SK-N-SH (cell line): ENCODE measurements at regions not wholly inside any gene's neighbourhood (a gene's known extent, or its start where the extent isn't known, plus 50 kb on each side); places are given as distances from the start of the nearest gene placed in this dataset.

Experiments
- CTCF ChIA-PET: fragments of 300-600, 350-600 bp; formaldehyde crosslinking; extraction: SDS; loops from one replicate; lab custom pipeline; 2021; lab: Yijun Ruan, JAX
- POLR2A ChIA-PET: fragments of 350-600 bp; sonication (Branson Sonifier 250); formaldehyde crosslinking; extraction: SDS; loops from one replicate; lab custom pipeline; 2020; ENCODE audit warnings: antibody characterized with exemption, inconsistent platforms; lab: Yijun Ruan, JAX
- DNase-seq: peaks from one replicate; pipeline ENCODE4 v3.0.0; 2012
- H2AFZ ChIP-seq: fragments of 200-600 bp; sonication (generic); 2 replicates; pipeline ENCODE4 v1.8.1; 2016; ENCODE audit warnings: antibody characterized with exemption, mild to moderate bottlenecking, low read depth
- H3F3A ChIP-seq: fragments of 200-600 bp; sonication (generic); replicated peaks from 2 replicates; pipeline ENCODE3; 2016; ENCODE audit warnings: antibody characterized with exemption, mild to moderate bottlenecking; ENCODE audit not compliant: insufficient read depth
- H3K27ac ChIP-seq, 2 experiments: fragments of 200-500 bp in 1 of 2; fragments of 200-600 bp in 1 of 2; sonication (Bioruptor generic) in 1 of 2; sonication (generic), shearing (Covaris generic) in 1 of 2; 2 replicates each; pipeline versions ENCODE4 v1.5.1 to v1.6.1; 2014 to 2016; ENCODE audit warnings: low read depth in 2 of 2, inconsistent platforms in 1 of 2, low read length in 1 of 2, mild to moderate bottlenecking in 1 of 2, mixed read lengths in 1 of 2
- H3K27me3 ChIP-seq: fragments of 200-600 bp; sonication (generic), shearing (Covaris generic); 2 replicates; pipeline ENCODE4 v1.6.1; 2016; ENCODE audit warnings: mixed run types; ENCODE audit not compliant: insufficient read depth
- H3K36me3 ChIP-seq, 2 experiments: fragments of 200-500 bp in 1 of 2; fragments of 200-600 bp in 1 of 2; sonication (Bioruptor generic) in 1 of 2; sonication (generic) in 1 of 2; replicated peaks in 1 of 2; 2 replicates each; pipeline versions ENCODE3 to v1.5.1; 2014 to 2016; ENCODE audit warnings: low read length in 1 of 2, mild to moderate bottlenecking in 1 of 2; ENCODE audit not compliant: insufficient read depth in 2 of 2, control insufficient read depth in 1 of 2
- H3K4me1 ChIP-seq, 2 experiments: fragments of 200-500 bp in 1 of 2; fragments of 200-600 bp in 1 of 2; sonication (Bioruptor generic) in 1 of 2; sonication (generic), shearing (Covaris generic) in 1 of 2; 2 replicates each; pipeline versions ENCODE4 v1.5.1 to v1.6.1; 2014 to 2016; ENCODE audit warnings: low read depth in 1 of 2, low read length in 1 of 2, mixed run types in 1 of 2; ENCODE audit not compliant: insufficient read depth in 2 of 2, control insufficient read depth in 1 of 2
- H3K4me2 ChIP-seq: fragments of 200-600 bp; sonication (generic), shearing (Covaris generic); 2 replicates; pipeline ENCODE4 v1.6.1; 2017; ENCODE audit warnings: mixed run types
- H3K4me3 ChIP-seq, 2 experiments: fragments of 200-500 bp in 1 of 2; fragments of 200-600 bp in 1 of 2; sonication (Bioruptor generic) in 1 of 2; sonication (generic), shearing (Covaris generic) in 1 of 2; 2 replicates each; pipeline versions ENCODE4 v1.5.1 to v1.8.1; 2014 to 2016; ENCODE audit warnings: low read depth in 2 of 2, inconsistent platforms in 1 of 2, low read length in 1 of 2, mild to moderate bottlenecking in 1 of 2, mixed read lengths in 1 of 2, moderate library complexity in 1 of 2
- H3K79me2 ChIP-seq: fragments of 200-600 bp; sonication (generic); 2 replicates; pipeline ENCODE4 v1.8.1; 2017; ENCODE audit warnings: mild to moderate bottlenecking; ENCODE audit not compliant: insufficient read depth
- H3K9ac ChIP-seq: fragments of 200-600 bp; sonication (generic); 2 replicates; pipeline ENCODE4 v1.6.1; 2017; ENCODE audit warnings: mixed run types
- H3K9me2 ChIP-seq: fragments of 200-600 bp; sonication (generic); 2 replicates; pipeline ENCODE4 v1.6.1; 2017; ENCODE audit warnings: mixed run types
- H3K9me3 ChIP-seq: fragments of 200-600 bp; sonication (generic); 2 replicates; pipeline ENCODE4 v1.6.1; 2017; ENCODE audit warnings: mixed run types, mild to moderate bottlenecking, moderate library complexity
- H4K20me1 ChIP-seq: fragments of 200-600 bp; sonication (generic); 2 replicates; pipeline ENCODE4 v1.6.1; 2017; ENCODE audit warnings: mild to moderate bottlenecking, mixed run types; ENCODE audit not compliant: insufficient read depth
- CHD2 ChIP-seq: fragments of 150-350 bp; IDR thresholded peaks from 2 replicates; pipeline ENCODE4 v1.6.1; 2018; ENCODE audit warnings: low read length; ENCODE audit not compliant: partially characterized antibody
- EZH2phosphoT487 ChIP-seq: fragments of 200-600 bp; sonication (generic); IDR thresholded peaks from 2 replicates; pipeline ENCODE4 v1.6.1; 2017; ENCODE audit warnings: low read depth, mixed run types, mild to moderate bottlenecking, antibody characterized with exemption, moderate library complexity, borderline replicate concordance
- FOSL2 ChIP-seq: IDR thresholded peaks from 2 replicates; pipeline ENCODE4 v1.4.0; 2012; ENCODE audit warnings: low read depth, mild to moderate bottlenecking, moderate library complexity, borderline replicate concordance
- FOXJ3 ChIP-seq: sonication (generic); formaldehyde crosslinking; IDR thresholded peaks from 2 replicates; pipeline ENCODE4 v1.5.1; 2020; ENCODE audit warnings: mild to moderate bottlenecking, missing genetic modification reagents
- FOXM1 ChIP-seq: IDR thresholded peaks from 2 replicates; pipeline ENCODE4 v1.4.0; 2012; ENCODE audit warnings: low read depth, mild to moderate bottlenecking
- GATA2 ChIP-seq: sonication (generic); formaldehyde crosslinking; IDR thresholded peaks from 2 replicates; pipeline ENCODE4 v1.5.0; 2020; ENCODE audit warnings: mild to moderate bottlenecking, missing genetic modification reagents
- MAX ChIP-seq: IDR thresholded peaks from 2 replicates; pipeline ENCODE4 v1.4.0; 2012; ENCODE audit warnings: low read depth
- MEF2A ChIP-seq: IDR thresholded peaks from 2 replicates; pipeline ENCODE4 v1.4.0; 2012; ENCODE audit warnings: low read depth, borderline replicate concordance
- NFIC ChIP-seq: IDR thresholded peaks from 2 replicates; pipeline ENCODE4 v1.4.0; 2012; ENCODE audit warnings: borderline replicate concordance
- NRF1 ChIP-seq: IDR thresholded peaks from 2 replicates; pipeline ENCODE4 v1.6.1; 2012; ENCODE audit warnings: low read depth, mild to moderate bottlenecking, low read length
- PBX3 ChIP-seq: IDR thresholded peaks from 2 replicates; pipeline ENCODE4; 2012
- POLR2AphosphoS5 ChIP-seq: IDR thresholded peaks from 2 replicates; pipeline ENCODE4 v1.6.1; 2012; ENCODE audit warnings: low read depth, low read length
- RCOR1 ChIP-seq: fragments of 150-350 bp; IDR thresholded peaks from 2 replicates; pipeline ENCODE4 v1.6.1; 2017; ENCODE audit warnings: antibody characterized with exemption, low read length
- RFX5 ChIP-seq: IDR thresholded peaks from 2 replicates; pipeline ENCODE4 v1.6.1; 2012; ENCODE audit warnings: mild to moderate bottlenecking, improper control_type of control experiment, low read length
- RXRA ChIP-seq: IDR thresholded peaks from 2 replicates; pipeline ENCODE4 v1.4.0; 2012; ENCODE audit warnings: low read depth, mild to moderate bottlenecking, borderline replicate concordance
- SIN3A ChIP-seq: IDR thresholded peaks from 2 replicates; pipeline ENCODE4 v1.6.1; 2012; ENCODE audit warnings: low read depth, mild to moderate bottlenecking, low read length, moderate library complexity, borderline replicate concordance
- SMC3 ChIP-seq: IDR thresholded peaks from 2 replicates; pipeline ENCODE4 v1.6.1; 2012; ENCODE audit warnings: low read depth, low read length, improper control_type of control experiment
- TAF1 ChIP-seq: IDR thresholded peaks from 2 replicates; pipeline ENCODE4 v1.6.1; 2012; ENCODE audit warnings: low read depth, mild to moderate bottlenecking, low read length, moderate library complexity, borderline replicate concordance
- TCF12 ChIP-seq: IDR thresholded peaks from 2 replicates; pipeline ENCODE4 v1.4.0; 2012
- USF2 ChIP-seq: fragments of 150-350 bp; IDR thresholded peaks from 2 replicates; pipeline ENCODE4 v1.6.1; 2017; ENCODE audit warnings: antibody characterized with exemption, low read length, low read depth, borderline replicate concordance
- YY1 ChIP-seq: IDR thresholded peaks from 2 replicates; pipeline ENCODE4 v1.4.0; 2012; ENCODE audit warnings: low read depth, mild to moderate bottlenecking
- WGBS: methylation state at CpG from one replicate; pipeline ENCODE4 v1.1.6; 2017; ENCODE audit warnings: low lambda C conversion rate; 5-methylcytosine and 5-hydroxymethylcytosine counted together

- TF ChIP-seq MEF2A (no peak), RXRA (no peak), SMC3 (no peak), RFX5 (no peak), GATA2 (no peak), NRF1 (no peak), USF2 (no peak), FOXM1 (no peak)
Observed at GRCh38 chr16:64845071-64845470, 276.8 kb downstream of the CDH11 start (continued).

GRCh38 chr16:64841482-64841881 is 280.4 kb downstream of the CDH11 start:
- Histone ChIP-seq H3K27me3 (no peaks in the 10 kb centered on the region), H2AFZ (no peak overlapping the region), H3K4me2 (no peak overlapping the region), H3K27ac (no peak overlapping the region), H3K36me3 (no peaks in the 10 kb centered on the region), H3K9me3 (no peaks in the 10 kb centered on the region), H3K9ac (no peak overlapping the region), H3K4me1 (no peaks in the 10 kb centered on the region), H4K20me1 (no peaks in the 10 kb centered on the region), H3K4me3 (no peak overlapping the region), H3K79me2 (no peaks in the 10 kb centered on the region), H3F3A (no peaks in the 10 kb centered on the region), H3K9me2 (no peaks in the 10 kb centered on the region)
- POLR2A ChIA-PET: no interaction called here
- TF ChIP-seq RFX5 (no peak), USF2 (no peak), FOXM1 (no peak), FOSL2 (no peak), RCOR1 (no peak), FOXJ3 (CRISPR knock-in tag) (no peak), EZH2phosphoT487 (no peak), POLR2AphosphoS5 (no peak), YY1 (no peak)
- no peak for DNase-seq
- CTCF ChIA-PET: interaction anchor here (0.7 kb wide), 1 partner anchor 73 kb away, joined by 3 read pairs; no protein-coding TSS in a partner anchor

- CTCF ChIA-PET: no interaction called here
- H3K9ac ChIP-seq: no peak overlapping the region
- POLR2A ChIA-PET: no interaction called here
- no peak overlapping the region for H3K27ac ChIP-seq
- no peaks in the 10 kb centered on the region for H3K27me3 ChIP-seq
- no peaks in the 10 kb centered on the region for H3K4me1 ChIP-seq
- no peak overlapping the region for H3K4me2 ChIP-seq
- no peaks in the 10 kb centered on the region for H4K20me1 ChIP-seq
- no peaks in the 10 kb centered on the region for H3F3A ChIP-seq
- no peak overlapping the region for H2AFZ ChIP-seq
- H3K9me2 ChIP-seq: no peaks in the 10 kb centered on the region
- H3K79me2 ChIP-seq: no peaks in the 10 kb centered on the region
- no peak for TF ChIP-seq TCF12
- TF ChIP-seq USF2: no peak
- TF ChIP-seq CHD2: no peak
- no peak for TF ChIP-seq MAX
- no peak for TF ChIP-seq TAF1
- no peak for TF ChIP-seq NRF1
- no peak for TF ChIP-seq PBX3
- TF ChIP-seq YY1: no peak
- no peak for TF ChIP-seq NFIC
- TF ChIP-seq POLR2AphosphoS5: no peak
- no peak for TF ChIP-seq RXRA
- no peak for TF ChIP-seq MEF2A
- no peak for TF ChIP-seq SIN3A
- H3K36me3 ChIP-seq: no peaks in the 10 kb centered on the region
- no peak overlapping the region for H3K4me3 ChIP-seq
- no peak for DNase-seq
- WGBS: 69% methylated on average over 4 of the region's 4 CpGs
- no peaks in the 10 kb centered on the region for H3K9me3 ChIP-seq
Observed at GRCh38 chr16:64841071-64841470, 280.8 kb downstream of the CDH11 start.
